HepG2 (cell line): ENCODE measurements at regions not wholly inside any gene's neighbourhood (a gene's known extent, or its start where the extent isn't known, plus 50 kb on each side); places are given as distances from the start of the nearest gene placed in this dataset.

Source experiments
- ATAC-seq: fragments of 200-7000 bp; cut with Tn5 transposase; 3 replicates; pipeline ENCODE4 v1.9.1; 2020; ENCODE audit warnings: mild to moderate bottlenecking, moderate library complexity
- BruUV-seq: library from RNA; stranded (reverse); fragments of 400-500 nt; replicated peaks from 2 replicates; lab custom pipeline; 2021; lab: Mats Ljungman, UMichigan
- CTCF ChIA-PET: fragments of 300-600 bp; formaldehyde crosslinking; extraction: SDS; loops from one replicate; lab custom pipeline; 2021; ENCODE audit warnings: low total read pairs, inconsistent platforms, low intra/inter-chr PET ratio; lab: Yijun Ruan, JAX
- POLR2A ChIA-PET: fragments of 350-600 bp; sonication (Branson Sonifier 250); formaldehyde crosslinking; loops from one replicate; lab custom pipeline; 2020; ENCODE audit warnings: antibody characterized with exemption, inconsistent platforms; lab: Yijun Ruan, JAX
- DNase-seq: peaks from one replicate; pipeline ENCODE4 v3.0.0-alpha.2; 2015; ENCODE audit warnings: low spot score
- FAIRE-seq: peaks from 3 replicates; lab custom pipeline; 2011; peaks lifted over from hg19 to GRCh38; lab: Jason Lieb, UNC
- H2AFZ ChIP-seq: one replicate; pipeline ENCODE4 v1.6.1; 2011; ENCODE audit warnings: low read length, inconsistent platforms
- H3K27ac ChIP-seq: fragments of 300-600 bp; 3 replicates; pipeline ENCODE4 v1.8.0; 2011; ENCODE audit warnings: mixed run types, mild to moderate bottlenecking, mixed read lengths, low read length, inconsistent platforms; ENCODE audit not compliant: insufficient read depth; ENCODE audit errors: extremely low read length
- H3K27me3 ChIP-seq, 2 experiments: fragments of 200-600 bp in 1 of 2; 2 replicates in 1 of 2; 3 replicates in 1 of 2; pipeline versions ENCODE4 v1.6.0 to v1.8.0; 2011; ENCODE audit warnings: low read length in 2 of 2, mild to moderate bottlenecking in 2 of 2, moderate library complexity in 2 of 2, inconsistent platforms in 1 of 2; ENCODE audit not compliant: insufficient read depth in 2 of 2, control insufficient read depth in 1 of 2
- H3K36me3 ChIP-seq, 2 experiments: fragments of 200-600 bp in 1 of 2; replicated peaks in 1 of 2; 2 replicates in 1 of 2; 3 replicates in 1 of 2; pipeline versions ENCODE4 v1.5.1 to v1.8.0; 2011; ENCODE audit warnings: low read length in 2 of 2, inconsistent platforms in 1 of 2; ENCODE audit not compliant: insufficient read depth in 2 of 2, control insufficient read depth in 1 of 2
- H3K4me1 ChIP-seq: 2 replicates; pipeline ENCODE4 v1.5.1; 2012; ENCODE audit warnings: low read length, inconsistent platforms; ENCODE audit not compliant: insufficient read depth
- H3K4me2 ChIP-seq: 2 replicates; pipeline ENCODE4 v1.6.0; 2011; ENCODE audit warnings: low read depth, low read length, inconsistent platforms
- H3K4me3 ChIP-seq, 3 experiments: fragments of 200-600 bp in 1 of 3; sonication (generic), shearing (Covaris generic) in 1 of 3; replicated peaks in 1 of 3; 2 replicates each; pipeline ENCODE4 v1.5.1; 2011 to 2016; ENCODE audit warnings: low read length in 3 of 3, inconsistent platforms in 2 of 3, low read depth in 2 of 3, mild to moderate bottlenecking in 2 of 3, control low read depth in 1 of 3, mixed read lengths in 1 of 3; ENCODE audit not compliant: insufficient read depth in 1 of 3
- H3K79me2 ChIP-seq: one replicate; pipeline ENCODE4 v1.6.1; 2011; ENCODE audit warnings: low read length, inconsistent platforms; ENCODE audit not compliant: insufficient read depth
- H3K9ac ChIP-seq: 2 replicates; pipeline ENCODE4 v1.6.0; 2011; ENCODE audit warnings: mild to moderate bottlenecking, low read depth, low read length, inconsistent platforms; ENCODE audit not compliant: insufficient read depth
- H3K9me3 ChIP-seq: 2 replicates; pipeline ENCODE4 v1.5.1; 2012; ENCODE audit warnings: mild to moderate bottlenecking, low read length
- H4K20me1 ChIP-seq: 2 replicates; pipeline ENCODE4 v1.6.0; 2011; ENCODE audit warnings: inconsistent platforms, mild to moderate bottlenecking, low read length, moderate library complexity; ENCODE audit not compliant: insufficient read depth
- AGO1 ChIP-seq: fragments of 200-400 bp; formaldehyde crosslinking; IDR thresholded peaks from 2 replicates; pipeline ENCODE4 v1.6.1; 2017; ENCODE audit warnings: mild to moderate bottlenecking, low read depth, low read length, moderate library complexity; ENCODE audit not compliant: poor library complexity, severe bottlenecking
- ETV6 ChIP-seq: sonication (generic); formaldehyde crosslinking; conservative IDR thresholded peaks from 2 replicates; pipeline ENCODE4 v1.4.0; 2020; ENCODE audit warnings: missing genetic modification reagents
- JARID2 ChIP-seq: sonication (generic); formaldehyde crosslinking; IDR thresholded peaks from 2 replicates; pipeline ENCODE4 v1.8.1; 2023; ENCODE audit warnings: missing genetic modification reagents, inconsistent platforms; ENCODE audit not compliant: insufficient replicate concordance
- MIXL1 ChIP-seq: IDR thresholded peaks from 2 replicates; pipeline ENCODE4 v1.6.1; 2016
- RAD21 ChIP-seq: fragments of 450-650 bp; formaldehyde crosslinking; IDR thresholded peaks from 2 replicates; pipeline ENCODE4 v1.5.0; 2020; ENCODE audit warnings: mild to moderate bottlenecking
- ZFY ChIP-seq: sonication (generic); formaldehyde crosslinking; IDR thresholded peaks from 2 replicates; pipeline ENCODE4 v1.4.0; 2020; ENCODE audit warnings: missing genetic modification reagents
- ZMYM2 ChIP-seq: sonication (generic); formaldehyde crosslinking; IDR thresholded peaks from 2 replicates; pipeline ENCODE4 v1.8.0; 2022; ENCODE audit warnings: mild to moderate bottlenecking, missing genetic modification reagents
- ZNF781 ChIP-seq: sonication (generic); formaldehyde crosslinking; IDR thresholded peaks from 2 replicates; pipeline ENCODE4 v1.5.1; 2020; ENCODE audit warnings: borderline replicate concordance, mild to moderate bottlenecking, missing genetic modification reagents; ENCODE audit errors: not compliant biosample characterization
- ZSCAN25 ChIP-seq: sonication (generic); formaldehyde crosslinking; IDR thresholded peaks from 2 replicates; pipeline ENCODE4 v1.8.0; 2022; ENCODE audit warnings: mild to moderate bottlenecking, missing genetic modification reagents
- WGBS: methylation state at CpG from one replicate; pipeline ENCODE4 v1.1.6; 2017; ENCODE audit warnings: low lambda C conversion rate; 5-methylcytosine and 5-hydroxymethylcytosine counted together
- in situ Hi-C: cut with HindIII; loops from 2 replicates; pipeline ENCODE4 v1.10.0; 2017; ENCODE audit warnings: low pct_unique_long_range_greater_than_20kb; ENCODE audit not compliant: extremely low pct_ligation_motif_present
- intact Hi-C: fragments of 100-400 bp; cut with micrococcal nuclease; formaldehyde crosslinking; loops from one replicate; pipeline ENCODE4 v1.10.0; 2022; ENCODE audit not compliant: unreplicated experiment

GRCh38 chr5:67695369-67695768 lies 498.8 kb upstream of the CD180 start (continued):
- TF ChIP-seq ZMYM2 (no peak), JARID2 (CRISPR knock-in tag) (no peak), MIXL1 (no peak), ZNF781 (CRISPR knock-in tag) (no peak), ZFY (CRISPR knock-in tag) (no peak), AGO1 (no peak), ETV6 (CRISPR knock-in tag) (no peak), ZSCAN25 (no peak)

GRCh38 chr5:67694810-67695191 lies 498.2 kb upstream of the CD180 start:
- FAIRE-seq: no peak
- 44% methylated on average over 3 of the region's 3 CpGs for WGBS
- Histone ChIP-seq H2AFZ (no peak overlapping the region), H3K9ac (no peak overlapping the region), H3K27ac (no peak overlapping the region), H3K27me3 (no peaks in the 10 kb centered on the region), H3K79me2 (no peaks in the 10 kb centered on the region), H3K4me1 (no peaks in the 10 kb centered on the region), H3K36me3 (no peaks in the 10 kb centered on the region), H3K9me3 (no peaks in the 10 kb centered on the region)
- CTCF ChIA-PET: no interaction called here
- DNase-seq: no peak
- no TSS peak for BruUV-seq
- no peak for TF ChIP-seq RAD21 (CRISPR knock-in tag)
- TF ChIP-seq, all 625 proteins: peak for 0
- Histone ChIP-seq H3K4me2 (no peak overlapping the region), H4K20me1 (no peaks in the 10 kb centered on the region), H3K4me3 (no peak overlapping the region)
- ATAC-seq: no peak
- POLR2A ChIA-PET: no interaction called here
- intact Hi-C loops (no loop called here), in situ Hi-C loops (no loop called here)
